ENCODE measurements at regions not wholly inside any gene's neighbourhood (a gene's known extent, or its start where the extent isn't known, plus 50 kb on each side); places are given as distances from the start of the nearest gene placed in this dataset.

DNA sequence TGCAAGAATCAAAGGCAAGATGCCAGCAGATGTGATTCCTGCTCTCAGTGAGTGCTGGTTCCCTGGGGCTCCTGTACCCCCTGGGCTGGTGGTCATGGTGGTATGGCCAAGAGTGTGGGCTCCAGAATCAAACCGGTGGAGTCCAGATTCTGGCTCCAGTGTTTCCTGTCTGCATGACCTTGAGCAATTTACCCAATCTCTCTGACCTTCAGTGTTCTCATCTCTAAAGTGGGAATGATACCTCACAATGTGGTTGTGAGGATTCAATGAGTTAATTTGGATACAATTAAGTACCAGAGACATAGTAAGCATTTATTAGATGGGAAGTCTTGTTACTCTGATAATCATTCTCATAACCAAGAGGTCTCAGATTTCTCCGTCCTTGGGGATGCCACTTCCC is 218.4 kb upstream of the JARID2 start:
- TF ChIP-seq, protein P1, sequence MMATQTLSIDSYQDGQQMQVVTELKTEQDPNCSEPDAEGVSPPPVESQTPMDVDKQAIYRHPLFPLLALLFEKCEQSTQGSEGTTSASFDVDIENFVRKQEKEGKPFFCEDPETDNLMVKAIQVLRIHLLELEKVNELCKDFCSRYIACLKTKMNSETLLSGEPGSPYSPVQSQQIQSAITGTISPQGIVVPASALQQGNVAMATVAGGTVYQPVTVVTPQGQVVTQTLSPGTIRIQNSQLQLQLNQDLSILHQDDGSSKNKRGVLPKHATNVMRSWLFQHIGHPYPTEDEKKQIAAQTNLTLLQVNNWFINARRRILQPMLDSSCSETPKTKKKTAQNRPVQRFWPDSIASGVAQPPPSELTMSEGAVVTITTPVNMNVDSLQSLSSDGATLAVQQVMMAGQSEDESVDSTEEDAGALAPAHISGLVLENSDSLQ (IDR thresholded peaks at IDR 0.05) = no peak
- TF ChIP-seq, protein P2, sequence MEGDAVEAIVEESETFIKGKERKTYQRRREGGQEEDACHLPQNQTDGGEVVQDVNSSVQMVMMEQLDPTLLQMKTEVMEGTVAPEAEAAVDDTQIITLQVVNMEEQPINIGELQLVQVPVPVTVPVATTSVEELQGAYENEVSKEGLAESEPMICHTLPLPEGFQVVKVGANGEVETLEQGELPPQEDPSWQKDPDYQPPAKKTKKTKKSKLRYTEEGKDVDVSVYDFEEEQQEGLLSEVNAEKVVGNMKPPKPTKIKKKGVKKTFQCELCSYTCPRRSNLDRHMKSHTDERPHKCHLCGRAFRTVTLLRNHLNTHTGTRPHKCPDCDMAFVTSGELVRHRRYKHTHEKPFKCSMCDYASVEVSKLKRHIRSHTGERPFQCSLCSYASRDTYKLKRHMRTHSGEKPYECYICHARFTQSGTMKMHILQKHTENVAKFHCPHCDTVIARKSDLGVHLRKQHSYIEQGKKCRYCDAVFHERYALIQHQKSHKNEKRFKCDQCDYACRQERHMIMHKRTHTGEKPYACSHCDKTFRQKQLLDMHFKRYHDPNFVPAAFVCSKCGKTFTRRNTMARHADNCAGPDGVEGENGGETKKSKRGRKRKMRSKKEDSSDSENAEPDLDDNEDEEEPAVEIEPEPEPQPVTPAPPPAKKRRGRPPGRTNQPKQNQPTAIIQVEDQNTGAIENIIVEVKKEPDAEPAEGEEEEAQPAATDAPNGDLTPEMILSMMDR (IDR thresholded peaks at IDR 0.05 in 2 of 3, conservative IDR thresholded peaks at IDR 0.05 in 1 of 3; ENCODE audit: control insufficient read depth in 2 of 3, extremely low read depth in 1 of 3, insufficient read depth in 1 of 3, low read depth in 3 of 3, low read length in 3 of 3) = no peak
- TF ChIP-seq MYC (IDR thresholded peaks at IDR 0.05; ENCODE audit: insufficient read depth, insufficient read length, insufficient replicate concordance, low read length, severe bottlenecking) = no peak
- no peak for TF ChIP-seq ESRRA (IDR thresholded peaks at IDR 0.05; ENCODE audit: low read length)
- no peak for TF ChIP-seq IRF4 (IDR thresholded peaks at IDR 0.05; ENCODE audit: low read depth, low read length)
- TF ChIP-seq, protein P3, sequence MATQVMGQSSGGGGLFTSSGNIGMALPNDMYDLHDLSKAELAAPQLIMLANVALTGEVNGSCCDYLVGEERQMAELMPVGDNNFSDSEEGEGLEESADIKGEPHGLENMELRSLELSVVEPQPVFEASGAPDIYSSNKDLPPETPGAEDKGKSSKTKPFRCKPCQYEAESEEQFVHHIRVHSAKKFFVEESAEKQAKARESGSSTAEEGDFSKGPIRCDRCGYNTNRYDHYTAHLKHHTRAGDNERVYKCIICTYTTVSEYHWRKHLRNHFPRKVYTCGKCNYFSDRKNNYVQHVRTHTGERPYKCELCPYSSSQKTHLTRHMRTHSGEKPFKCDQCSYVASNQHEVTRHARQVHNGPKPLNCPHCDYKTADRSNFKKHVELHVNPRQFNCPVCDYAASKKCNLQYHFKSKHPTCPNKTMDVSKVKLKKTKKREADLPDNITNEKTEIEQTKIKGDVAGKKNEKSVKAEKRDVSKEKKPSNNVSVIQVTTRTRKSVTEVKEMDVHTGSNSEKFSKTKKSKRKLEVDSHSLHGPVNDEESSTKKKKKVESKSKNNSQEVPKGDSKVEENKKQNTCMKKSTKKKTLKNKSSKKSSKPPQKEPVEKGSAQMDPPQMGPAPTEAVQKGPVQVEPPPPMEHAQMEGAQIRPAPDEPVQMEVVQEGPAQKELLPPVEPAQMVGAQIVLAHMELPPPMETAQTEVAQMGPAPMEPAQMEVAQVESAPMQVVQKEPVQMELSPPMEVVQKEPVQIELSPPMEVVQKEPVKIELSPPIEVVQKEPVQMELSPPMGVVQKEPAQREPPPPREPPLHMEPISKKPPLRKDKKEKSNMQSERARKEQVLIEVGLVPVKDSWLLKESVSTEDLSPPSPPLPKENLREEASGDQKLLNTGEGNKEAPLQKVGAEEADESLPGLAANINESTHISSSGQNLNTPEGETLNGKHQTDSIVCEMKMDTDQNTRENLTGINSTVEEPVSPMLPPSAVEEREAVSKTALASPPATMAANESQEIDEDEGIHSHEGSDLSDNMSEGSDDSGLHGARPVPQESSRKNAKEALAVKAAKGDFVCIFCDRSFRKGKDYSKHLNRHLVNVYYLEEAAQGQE (IDR thresholded peaks at IDR 0.05; ENCODE audit: low read depth, low read length) = no peak
- TF ChIP-seq HDAC6 (IDR thresholded peaks at IDR 0.05; ENCODE audit: unreplicated experiment) = no peak
- TF ChIP-seq POLR2AphosphoS5 (IDR thresholded peaks at IDR 0.05; ENCODE audit: low read length) = no peak
- TF ChIP-seq, protein P4, sequence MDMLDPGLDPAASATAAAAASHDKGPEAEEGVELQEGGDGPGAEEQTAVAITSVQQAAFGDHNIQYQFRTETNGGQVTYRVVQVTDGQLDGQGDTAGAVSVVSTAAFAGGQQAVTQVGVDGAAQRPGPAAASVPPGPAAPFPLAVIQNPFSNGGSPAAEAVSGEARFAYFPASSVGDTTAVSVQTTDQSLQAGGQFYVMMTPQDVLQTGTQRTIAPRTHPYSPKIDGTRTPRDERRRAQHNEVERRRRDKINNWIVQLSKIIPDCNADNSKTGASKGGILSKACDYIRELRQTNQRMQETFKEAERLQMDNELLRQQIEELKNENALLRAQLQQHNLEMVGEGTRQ (IDR thresholded peaks at IDR 0.05; ENCODE audit: borderline replicate concordance, low read depth, low read length) = no peak
- no peak for TF ChIP-seq BCL11A (IDR thresholded peaks at IDR 0.05; ENCODE audit: low read depth, low read length)
- no peak for TF ChIP-seq POLR2A (IDR thresholded peaks at IDR 0.05; ENCODE audit: low read depth, low read length)
- no peak for TF ChIP-seq DPF2 (IDR thresholded peaks at IDR 0.05)
- TF ChIP-seq, protein P5, sequence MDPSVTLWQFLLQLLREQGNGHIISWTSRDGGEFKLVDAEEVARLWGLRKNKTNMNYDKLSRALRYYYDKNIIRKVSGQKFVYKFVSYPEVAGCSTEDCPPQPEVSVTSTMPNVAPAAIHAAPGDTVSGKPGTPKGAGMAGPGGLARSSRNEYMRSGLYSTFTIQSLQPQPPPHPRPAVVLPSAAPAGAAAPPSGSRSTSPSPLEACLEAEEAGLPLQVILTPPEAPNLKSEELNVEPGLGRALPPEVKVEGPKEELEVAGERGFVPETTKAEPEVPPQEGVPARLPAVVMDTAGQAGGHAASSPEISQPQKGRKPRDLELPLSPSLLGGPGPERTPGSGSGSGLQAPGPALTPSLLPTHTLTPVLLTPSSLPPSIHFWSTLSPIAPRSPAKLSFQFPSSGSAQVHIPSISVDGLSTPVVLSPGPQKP (IDR thresholded peaks at IDR 0.05; ENCODE audit: low read depth, low read length) = no peak

Measured in GM12878 (cell line).